Breast epithelium (tissue), 3 donors: ENCODE measurements at regions not wholly inside any gene's neighbourhood (a gene's known extent, or its start where the extent isn't known, plus 50 kb on each side); places are given as distances from the start of the nearest gene placed in this dataset.

ENCODE experiments used
- CTCF ChIP-seq, 3 donors: fragments of 450-650 bp; IDR thresholded peaks; one replicate each; pipeline ENCODE4 v1.5.1; 2016 to 2017; ENCODE audit warnings: antibody characterized with exemption in 3 of 3, mild to moderate bottlenecking in 3 of 3, moderate library complexity in 3 of 3
- POLR2A ChIP-seq: fragments of 450-650 bp; IDR thresholded peaks from one replicate; pipeline ENCODE4 v1.6.1; 2016; ENCODE audit warnings: antibody characterized with exemption, mild to moderate bottlenecking, moderate library complexity
- POLR2AphosphoS5 ChIP-seq, 3 donors: sonication (generic); formaldehyde crosslinking; IDR thresholded peaks; one replicate each; pipeline ENCODE4 v1.6.1; 2017; ENCODE audit warnings: antibody characterized with exemption in 3 of 3

GRCh38 chr1:115565791-115566190 lies 76.0 kb upstream of the VANGL1 start:
- TF ChIP-seq CTCF (IDR thresholded peaks at IDR 0.05) (no peak), POLR2A (no peak), POLR2AphosphoS5 (IDR thresholded peaks at IDR 0.05) (no peak)
